CD14-positive monocyte (primary cell): ENCODE measurements at regions not wholly inside any gene's neighbourhood (a gene's known extent, or its start where the extent isn't known, plus 50 kb on each side); places are given as distances from the start of the nearest gene placed in this dataset.

Experiments used
- DNase-seq, 3 donors: peaks; one replicate each; pipeline ENCODE4 v3.0.0-alpha.2; 2011 to 2022
- H2AFZ ChIP-seq: 2 replicates; pipeline ENCODE4 v1.6.0; 2012; ENCODE audit warnings: mild to moderate bottlenecking, low read depth, low read length, inconsistent platforms; ENCODE audit not compliant: insufficient read depth, poor library complexity, severe bottlenecking
- H3K27ac ChIP-seq, 2 donors: 1 replicate in 1 of 2; 2 replicates in 1 of 2; pipeline ENCODE4 v1.5.1; 2012 to 2013; ENCODE audit warnings: low read length in 2 of 2, control low read depth in 1 of 2, inconsistent platforms in 1 of 2, low read depth in 1 of 2, mild to moderate bottlenecking in 1 of 2
- H3K27me3 ChIP-seq, 2 donors: one replicate each; pipeline versions ENCODE4 v1.6.0 to v1.6.1; 2011 to 2013; ENCODE audit warnings: low read length in 2 of 2; ENCODE audit not compliant: control insufficient read depth in 2 of 2, insufficient read depth in 2 of 2
- H3K36me3 ChIP-seq, 2 donors: replicated peaks in 1 of 2; 1 replicate in 1 of 2; 2 replicates in 1 of 2; pipeline versions ENCODE4 v1.5.1 to v1.6.1; 2012 to 2013; ENCODE audit warnings: low read length in 2 of 2, control low read depth in 1 of 2, inconsistent platforms in 1 of 2, mild to moderate bottlenecking in 1 of 2; ENCODE audit not compliant: insufficient read depth in 2 of 2, control insufficient read depth in 1 of 2
- H3K4me1 ChIP-seq, 2 donors: 1 replicate in 1 of 2; 2 replicates in 1 of 2; pipeline versions ENCODE4 v1.5.1 to v1.6.1; 2012 to 2013; ENCODE audit warnings: low read length in 2 of 2, control low read depth in 1 of 2, inconsistent platforms in 1 of 2, mild to moderate bottlenecking in 1 of 2, moderate library complexity in 1 of 2; ENCODE audit not compliant: insufficient read depth in 2 of 2, control insufficient read depth in 1 of 2
- H3K4me2 ChIP-seq: replicated peaks from 2 replicates; pipeline ENCODE3; 2012; ENCODE audit warnings: low read length, moderate library complexity, mild to moderate bottlenecking; ENCODE audit not compliant: poor library complexity, severe bottlenecking; ENCODE audit errors: extremely low read depth
- H3K4me3 ChIP-seq, 3 experiments: fragments of 200-600 bp in 1 of 3; sonication (generic) in 1 of 3; replicated peaks in 1 of 3; 1 replicate in 2 of 3; 2 replicates in 1 of 3; pipeline ENCODE4 v1.5.1; 2011 to 2013; ENCODE audit warnings: low read length in 3 of 3, mild to moderate bottlenecking in 3 of 3, control low read depth in 2 of 3, low read depth in 2 of 3, inconsistent platforms in 1 of 3, moderate library complexity in 1 of 3
- H3K79me2 ChIP-seq: 2 replicates; pipeline ENCODE4 v1.6.0; 2012; ENCODE audit warnings: mild to moderate bottlenecking, control low read depth, inconsistent platforms, low read length, moderate library complexity; ENCODE audit not compliant: insufficient read depth
- H3K9ac ChIP-seq: 2 replicates; pipeline ENCODE4 v1.6.0; 2017; ENCODE audit warnings: low read length, mild to moderate bottlenecking; ENCODE audit not compliant: insufficient read depth, poor library complexity, severe bottlenecking
- H3K9me3 ChIP-seq, 2 donors: replicated peaks in 1 of 2; 1 replicate in 1 of 2; 2 replicates in 1 of 2; pipeline versions ENCODE4 v1.5.1 to v1.6.1; 2012 to 2013; ENCODE audit warnings: low read length in 2 of 2, control low read depth in 1 of 2; ENCODE audit not compliant: control insufficient read depth in 1 of 2, insufficient read depth in 1 of 2
- H4K20me1 ChIP-seq: 2 replicates; pipeline ENCODE4 v1.6.0; 2012; ENCODE audit warnings: mild to moderate bottlenecking, low read length, control low read depth, moderate library complexity; ENCODE audit not compliant: insufficient read depth
- H3K27ac Mint-ChIP-seq, 7 donors: one replicate each; pipeline ENCODE4 v1.8.0; 2020; ENCODE audit warnings: mild to moderate bottlenecking in 7 of 7, mixed read lengths in 7 of 7, moderate library complexity in 6 of 7, inconsistent platforms in 2 of 7
- H3K27me3 Mint-ChIP-seq, 3 donors: one replicate each; pipeline ENCODE4 v1.8.0; 2021 to 2022; ENCODE audit warnings: low read depth in 3 of 3, mild to moderate bottlenecking in 3 of 3, mixed read lengths in 3 of 3, moderate library complexity in 3 of 3, inconsistent platforms in 1 of 3
- H3K36me3 Mint-ChIP-seq, 2 donors: one replicate each; pipeline ENCODE4 v1.8.0; 2020; ENCODE audit warnings: mixed read lengths in 2 of 2, inconsistent platforms in 1 of 2, mild to moderate bottlenecking in 1 of 2
- H3K4me1 Mint-ChIP-seq: one replicate; pipeline ENCODE4 v1.8.0; 2020; ENCODE audit warnings: mild to moderate bottlenecking, mixed read lengths
- H3K4me3 Mint-ChIP-seq, 2 donors: one replicate each; pipeline ENCODE4 v1.8.0; 2020; ENCODE audit warnings: mild to moderate bottlenecking in 2 of 2, mixed read lengths in 2 of 2, moderate library complexity in 1 of 2
- H3K9me3 Mint-ChIP-seq, 7 donors: one replicate each; pipeline ENCODE4 v1.8.0; 2020 to 2022; ENCODE audit warnings: mixed read lengths in 7 of 7, mild to moderate bottlenecking in 6 of 7, moderate library complexity in 6 of 7, inconsistent platforms in 2 of 7
- CTCF ChIP-seq: fragments of 200-600 bp; IDR thresholded peaks from one replicate; pipeline ENCODE4 v1.8.0; 2022; ENCODE audit warnings: antibody characterized with exemption, mild to moderate bottlenecking
- WGBS: methylation state at CpG from one replicate; pipeline ENCODE4 v1.1.5; 2013; ENCODE audit warnings: missing lambda C conversion rate; ENCODE audit not compliant: insufficient coverage; 5-methylcytosine and 5-hydroxymethylcytosine counted together
- intact Hi-C, 2 donors: fragments of 100-400 bp; cut with micrococcal nuclease; formaldehyde crosslinking; loops; one replicate each; pipeline versions ENCODE4 v1.15.0 to v1.15.1; 2023

- no peak overlapping the region for H3K9ac ChIP-seq
- H3K79me2 ChIP-seq, result no peaks in the 10 kb centered on the region
- no peaks in the 10 kb centered on the region for H3K4me1 Mint-ChIP-seq
- H3K4me2 ChIP-seq, result no peak overlapping the region
- no peaks in the 10 kb centered on the region for H3K36me3 ChIP-seq
- peaks cover 10 to 13% of the 10 kb centered on the region in 2 donors for H3K9me3 ChIP-seq
- H3K27me3 ChIP-seq, result no peaks in the 10 kb centered on the region
- H3K9me3 Mint-ChIP-seq, result peaks cover 0 to 22% (median 12%) of the 10 kb centered on the region in 7 donors
- H3K4me3 ChIP-seq, result no peak overlapping the region
- no peak overlapping the region for H3K4me3 Mint-ChIP-seq
- no peak overlapping the region for H2AFZ ChIP-seq
- no peaks in the 10 kb centered on the region for H4K20me1 ChIP-seq
- H3K36me3 Mint-ChIP-seq, result no peaks in the 10 kb centered on the region
- 100% methylated on average over 1 of the region's 4 CpGs for WGBS
- H3K27me3 Mint-ChIP-seq, result no peaks in the 10 kb centered on the region
- intact Hi-C loops, result no loop called here
- H3K4me1 ChIP-seq, result no peaks in the 10 kb centered on the region
- TF ChIP-seq CTCF, result no peak
- no peak for DNase-seq
- no peak overlapping the region for H3K27ac ChIP-seq
- H3K27ac Mint-ChIP-seq, result no peak overlapping the region
These were observed 666.2 kb downstream of the PDCD6IP start for GRCh38 chr3:34464646-34465045.

GRCh38 chr3:34475851-34476250, 677.4 kb downstream of the PDCD6IP start:
- Histone ChIP-seq H3K4me1 (no peaks in the 10 kb centered on the region), H3K27ac (no peak overlapping the region), H3K9me3 (peaks cover 0 to 8% of the 10 kb centered on the region in 2 donors), H4K20me1 (no peaks in the 10 kb centered on the region), H3K9ac (no peak overlapping the region), H2AFZ (no peak overlapping the region), H3K27me3 (no peaks in the 10 kb centered on the region), H3K79me2 (no peaks in the 10 kb centered on the region), H3K36me3 (no peaks in the 10 kb centered on the region), H3K4me3 (no peak overlapping the region), H3K4me2 (no peak overlapping the region)
- Mint-ChIP-seq H3K27ac (no peak overlapping the region), H3K4me1 (no peaks in the 10 kb centered on the region), H3K4me3 (no peak overlapping the region), H3K36me3 (no peaks in the 10 kb centered on the region), H3K27me3 (no peaks in the 10 kb centered on the region), H3K9me3 (peaks cover 4 to 15% (median 11%) of the 10 kb centered on the region in 7 donors)
- DNase-seq, result no peak
- TF ChIP-seq CTCF, result no peak
- intact Hi-C loops, result no loop called here
- 89% methylated on average over 3 of the region's 3 CpGs for WGBS
